ENCODE measurements at regions not wholly inside any gene's neighbourhood (a gene's known extent, or its start where the extent isn't known, plus 50 kb on each side); places are given as distances from the start of the nearest gene placed in this dataset.
"Not testable (repeated sequence)": the region's sequence is repeated elsewhere in the genome, so short reads cannot be mapped to it uniquely, and the experiment has no call there.

GRCh38 chr13:90787007-90787406, 560.5 kb upstream of the MIR17HG start:
- no peak for DNase-seq (ENCODE audit: low read depth in 2 of 2)

DNA sequence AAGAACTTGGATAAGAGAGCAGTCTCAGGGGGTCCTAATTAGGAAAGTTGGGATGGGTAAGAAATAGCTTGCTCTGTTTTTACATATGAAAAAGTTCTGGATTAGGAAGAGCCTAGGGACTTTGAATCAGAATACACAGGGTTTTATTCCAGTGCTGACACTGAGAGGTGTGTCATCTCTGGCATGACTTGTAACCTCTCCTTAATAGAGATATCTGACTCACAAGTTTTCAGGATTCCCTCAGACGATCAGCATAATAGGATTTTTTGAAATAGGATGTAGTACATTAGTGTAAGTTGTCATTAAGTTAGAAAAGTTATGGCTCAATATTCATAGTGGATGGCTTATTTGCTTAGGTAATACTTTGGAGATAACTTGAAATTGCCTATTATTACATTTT, 555.2 kb upstream of the MIR17HG start:
- no peak for DNase-seq (ENCODE audit: low read depth in 2 of 2)

GRCh38 chr13:90793261-90793820, 554.1 kb upstream of the MIR17HG start:
- no peak for DNase-seq (ENCODE audit: low read depth in 2 of 2)

DNA sequence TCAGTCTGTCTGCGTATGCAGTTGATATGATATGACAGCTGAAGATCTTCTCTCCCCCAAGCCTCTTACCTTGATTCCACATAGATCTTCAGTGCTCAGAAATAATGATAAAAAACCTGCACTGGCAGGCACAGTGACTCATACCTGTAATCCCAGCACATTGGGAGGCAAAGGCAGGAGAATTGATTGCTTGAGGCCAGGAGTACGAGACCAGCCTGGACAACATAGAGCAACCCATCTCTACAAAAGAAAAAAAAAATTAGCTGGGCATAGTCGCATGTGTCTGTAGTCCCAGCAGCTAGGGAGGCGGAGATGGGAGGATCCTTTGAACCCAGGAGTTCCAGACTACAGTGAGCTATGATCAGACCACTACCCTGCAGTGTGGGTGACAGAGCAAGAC, 551.0 kb upstream of the MIR17HG start:
- DNase-seq (ENCODE audit: low read depth in 2 of 2) = no peak

DNA sequence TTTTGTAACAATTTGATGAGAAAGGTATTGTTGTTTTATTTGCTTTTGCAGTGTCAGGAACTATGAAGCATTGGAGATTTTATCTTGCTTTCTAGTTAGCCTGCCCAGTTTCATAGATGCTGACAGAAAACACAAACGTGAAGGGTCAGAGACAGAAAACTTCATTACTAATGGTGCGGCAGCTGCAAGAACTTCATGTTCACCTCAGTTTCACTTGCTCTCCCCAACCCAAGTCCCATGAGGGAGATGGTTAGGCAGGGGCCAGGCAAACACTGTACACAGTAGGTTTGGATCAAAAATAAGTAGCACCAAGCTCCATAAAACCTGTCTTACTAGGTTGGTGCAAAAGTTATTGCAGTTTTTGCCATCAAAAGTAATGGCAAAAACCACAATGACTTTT, 550.2 kb upstream of the MIR17HG start:
- no peak for DNase-seq (ENCODE audit: low read depth in 2 of 2)

GRCh38 chr13:90798381-90798780, 549.1 kb upstream of the MIR17HG start:
- DNase-seq (ENCODE audit: low read depth in 2 of 2) = no peak

- DNase-seq (ENCODE audit: low read depth in 2 of 2) = no peak
Observed at GRCh38 chr13:90800082-90800746, 547.3 kb upstream of the MIR17HG start.

GRCh38 chr13:90801621-90802020, 545.9 kb upstream of the MIR17HG start:
- no peak for DNase-seq (ENCODE audit: low read depth in 2 of 2)

DNA sequence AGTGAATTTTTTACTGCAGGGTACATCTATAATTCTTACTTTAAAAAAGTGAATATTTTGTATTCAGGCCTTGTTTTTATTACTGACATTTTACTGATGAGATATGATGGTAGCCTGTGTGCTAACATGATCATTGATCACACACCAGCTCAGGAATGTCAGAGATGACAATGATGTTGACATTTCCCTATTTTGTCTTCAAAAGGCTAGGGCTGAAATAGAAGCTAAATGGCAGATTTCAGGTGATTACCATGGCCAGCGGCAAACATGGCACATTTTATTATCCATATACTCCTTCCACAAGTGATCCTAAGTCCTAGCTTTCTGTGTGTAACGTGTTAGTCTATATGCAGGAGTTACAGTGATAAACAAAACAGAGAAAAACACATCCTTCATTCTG, 544.3 kb upstream of the MIR17HG start:
- no peak for DNase-seq (ENCODE audit: low read depth in 2 of 2)

- no peak for DNase-seq (ENCODE audit: low read depth in 2 of 2)
Observed at GRCh38 chr13:90806016-90806615, 541.4 kb upstream of the MIR17HG start.

DNA sequence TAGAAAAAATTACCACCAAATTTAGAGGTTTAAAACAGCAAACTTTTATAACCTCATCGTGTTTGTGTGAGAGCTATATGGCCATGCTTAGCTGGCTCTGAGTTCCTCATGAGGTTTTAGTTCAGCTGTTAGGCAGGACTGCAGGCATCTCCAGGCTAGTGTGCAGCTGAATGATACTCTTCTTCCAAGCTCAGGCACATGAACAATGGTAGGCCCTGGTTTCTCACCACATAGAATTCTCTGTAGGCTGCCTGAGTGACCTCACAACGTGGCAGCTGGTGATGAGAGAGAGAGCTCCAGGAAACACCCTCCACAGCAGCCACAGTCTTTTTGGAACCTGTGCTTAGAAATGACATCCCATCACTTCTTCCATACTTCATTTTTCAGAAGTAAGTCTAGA, 540.6 kb upstream of the MIR17HG start:
- DNase-seq (ENCODE audit: low read depth in 2 of 2) = no peak

DNA sequence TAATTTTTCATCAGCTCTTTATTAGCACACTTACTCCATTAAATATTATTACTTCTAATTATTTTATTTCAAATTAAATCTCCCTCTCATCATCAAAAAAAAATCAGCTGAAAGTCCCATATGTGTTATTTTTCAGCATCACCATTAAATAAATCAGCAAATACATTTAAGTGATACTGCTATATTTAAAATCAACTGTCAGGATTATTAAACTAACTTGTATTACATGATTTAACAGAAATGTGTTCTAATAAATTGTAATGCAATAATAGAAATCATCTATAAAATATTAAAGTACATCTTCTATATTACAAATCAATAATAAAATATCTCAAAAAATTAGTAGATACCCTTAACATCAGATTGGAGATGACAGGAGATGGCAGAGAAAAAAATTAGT, 538.6 kb upstream of the MIR17HG start:
- DNase-seq (ENCODE audit: low read depth in 2 of 2) = no peak

DNA sequence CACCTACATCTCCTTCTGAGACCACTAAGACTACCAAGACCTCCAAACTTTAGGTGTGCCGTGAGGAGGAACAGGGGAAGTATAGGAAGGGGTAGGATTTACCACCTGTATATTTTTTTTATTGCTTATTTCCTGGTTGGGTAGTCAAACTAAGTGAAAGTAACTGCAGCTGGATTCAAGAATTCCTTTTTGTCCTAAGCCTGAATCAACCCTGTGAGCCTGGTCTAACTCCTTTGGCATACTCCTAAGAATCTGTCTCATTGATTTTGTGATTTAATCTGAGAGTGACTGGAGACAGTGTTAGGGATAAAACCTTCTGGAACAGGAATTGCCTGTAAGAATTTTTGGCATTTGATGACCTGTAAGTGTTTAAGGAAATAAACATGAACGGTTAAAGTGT, 523.5 kb upstream of the MIR17HG start:
- DNase-seq (ENCODE audit: low read depth in 2 of 2) = no peak

GRCh38 chr13:90826688-90827087, 520.8 kb upstream of the MIR17HG start:
- DNase-seq (ENCODE audit: low read depth in 2 of 2) = no peak

- no peak for DNase-seq (ENCODE audit: low read depth in 2 of 2)
Observed at GRCh38 chr13:90830782-90831181, 516.7 kb upstream of the MIR17HG start.

- no peak for DNase-seq (ENCODE audit: low read depth in 2 of 2)
Observed at GRCh38 chr13:90833951-90834350, 513.5 kb upstream of the MIR17HG start.

- no peak for DNase-seq (ENCODE audit: low read depth in 2 of 2)
Observed at GRCh38 chr13:90834700-90835099, 512.8 kb upstream of the MIR17HG start.

DNA sequence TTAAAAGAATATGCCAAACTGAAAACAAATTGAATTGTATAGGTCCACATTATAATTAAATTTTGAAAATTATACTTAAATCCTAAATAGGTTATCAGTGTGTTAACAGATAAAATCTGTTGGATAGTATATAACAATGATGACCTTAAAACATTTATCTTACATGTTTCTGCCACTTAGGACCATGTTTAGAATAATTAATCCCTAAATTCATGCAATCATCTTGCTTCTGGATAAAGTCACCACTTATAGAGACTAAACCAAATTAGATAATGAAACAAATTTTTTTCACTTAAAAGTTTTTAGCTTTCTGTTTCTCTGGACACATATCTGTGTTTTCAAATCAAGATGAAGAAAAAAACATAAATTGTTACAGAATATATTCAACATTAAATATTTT, 511.7 kb upstream of the MIR17HG start:
- no peak for DNase-seq (ENCODE audit: low read depth in 2 of 2)

GRCh38 chr13:90838317-90838960, 509.0 kb upstream of the MIR17HG start:
- DNase-seq (ENCODE audit: low read depth in 2 of 2) = no peak

GRCh38 chr13:90839061-90839460, 508.4 kb upstream of the MIR17HG start:
- DNase-seq (ENCODE audit: low read depth in 2 of 2) = no peak

- no peak for DNase-seq (ENCODE audit: low read depth in 2 of 2)
Observed at GRCh38 chr13:90846936-90847335, 500.6 kb upstream of the MIR17HG start.

- DNase-seq (ENCODE audit: low read depth in 2 of 2) = not testable (repeated sequence)
Observed at GRCh38 chr13:90853666-90854065, 493.8 kb upstream of the MIR17HG start.

GRCh38 chr13:90857921-90858320, 489.6 kb upstream of the MIR17HG start:
- no peak for DNase-seq (ENCODE audit: low read depth in 2 of 2)

All from stimulated activated CD4-positive, alpha-beta T cell treated with anti-CD3 and anti-CD28 coated beads, Interleukin-12 subunit alpha, Interleukin-12 subunit beta, amount 100 ng/mL, for 24 hours (primary cell).